Ishikawa (cell line): ENCODE measurements at regions not wholly inside any gene's neighbourhood (a gene's known extent, or its start where the extent isn't known, plus 50 kb on each side); places are given as distances from the start of the nearest gene placed in this dataset.

Experiments
- TCF12 ChIP-seq: IDR thresholded peaks from 2 replicates; pipeline ENCODE4 v1.6.1; 2012; ENCODE audit warnings: low read depth
- TF ChIP-seq, protein P1 (sequence below): IDR thresholded peaks from 2 replicates; pipeline ENCODE4 v1.6.1; 2012

DNA sequence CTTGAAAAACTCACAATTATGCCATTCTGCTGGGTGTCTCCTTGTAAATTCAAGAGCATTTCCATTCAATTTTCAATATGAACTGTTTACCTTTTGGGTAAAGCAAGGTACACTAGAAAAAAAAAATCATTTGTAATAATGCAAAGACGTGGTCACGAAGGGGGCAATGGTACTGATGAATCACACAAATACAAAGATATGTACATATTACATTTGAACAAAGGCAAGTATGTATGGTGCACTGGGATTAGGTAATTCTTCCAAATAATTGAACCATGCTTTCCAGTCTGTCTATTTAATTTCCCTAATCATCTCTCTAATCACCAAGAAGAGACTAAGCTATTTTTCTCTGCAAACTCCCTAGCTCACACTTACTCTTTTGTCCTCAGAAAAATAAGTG is 63.4 kb upstream of the RNF38 start:
- TF ChIP-seq, protein P1, sequence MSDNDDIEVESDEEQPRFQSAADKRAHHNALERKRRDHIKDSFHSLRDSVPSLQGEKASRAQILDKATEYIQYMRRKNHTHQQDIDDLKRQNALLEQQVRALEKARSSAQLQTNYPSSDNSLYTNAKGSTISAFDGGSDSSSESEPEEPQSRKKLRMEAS: no peak
- no peak for TF ChIP-seq TCF12
